ENCODE measurements at regions not wholly inside any gene's neighbourhood (a gene's known extent, or its start where the extent isn't known, plus 50 kb on each side); places are given as distances from the start of the nearest gene placed in this dataset.

DNA sequence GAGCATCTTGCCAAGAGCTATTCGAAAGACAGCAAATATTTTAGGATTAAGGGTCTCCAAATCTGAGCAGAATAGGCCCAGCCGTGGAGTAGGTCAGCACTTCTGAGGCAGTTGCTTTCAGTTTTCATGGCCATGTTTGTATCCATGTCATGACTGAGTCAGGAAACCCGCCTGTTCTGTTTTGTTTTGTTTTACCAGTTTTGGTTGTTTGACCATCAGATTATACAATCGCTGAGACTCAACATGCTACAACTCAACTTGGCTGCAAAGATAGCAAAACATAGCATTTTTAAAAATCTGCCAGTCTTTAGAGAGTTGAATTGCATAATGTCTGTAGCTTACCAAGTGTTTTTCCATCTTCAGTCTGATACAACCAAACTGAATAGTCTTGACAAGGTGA lies 185.1 kb upstream of the ZNF462 start:
- intact Hi-C loops (cut with micrococcal nuclease; ENCODE audit: unreplicated experiment) = no loop called here
- CTCF ChIA-PET = no interaction called here
- no peaks in the 10 kb centered on the region for H3K4me1 Mint-ChIP-seq (ENCODE audit: low read depth, unreplicated experiment)
- no peak overlapping the region for H3K27ac Mint-ChIP-seq (ENCODE audit: unreplicated experiment)
- TF ChIP-seq, protein P1, sequence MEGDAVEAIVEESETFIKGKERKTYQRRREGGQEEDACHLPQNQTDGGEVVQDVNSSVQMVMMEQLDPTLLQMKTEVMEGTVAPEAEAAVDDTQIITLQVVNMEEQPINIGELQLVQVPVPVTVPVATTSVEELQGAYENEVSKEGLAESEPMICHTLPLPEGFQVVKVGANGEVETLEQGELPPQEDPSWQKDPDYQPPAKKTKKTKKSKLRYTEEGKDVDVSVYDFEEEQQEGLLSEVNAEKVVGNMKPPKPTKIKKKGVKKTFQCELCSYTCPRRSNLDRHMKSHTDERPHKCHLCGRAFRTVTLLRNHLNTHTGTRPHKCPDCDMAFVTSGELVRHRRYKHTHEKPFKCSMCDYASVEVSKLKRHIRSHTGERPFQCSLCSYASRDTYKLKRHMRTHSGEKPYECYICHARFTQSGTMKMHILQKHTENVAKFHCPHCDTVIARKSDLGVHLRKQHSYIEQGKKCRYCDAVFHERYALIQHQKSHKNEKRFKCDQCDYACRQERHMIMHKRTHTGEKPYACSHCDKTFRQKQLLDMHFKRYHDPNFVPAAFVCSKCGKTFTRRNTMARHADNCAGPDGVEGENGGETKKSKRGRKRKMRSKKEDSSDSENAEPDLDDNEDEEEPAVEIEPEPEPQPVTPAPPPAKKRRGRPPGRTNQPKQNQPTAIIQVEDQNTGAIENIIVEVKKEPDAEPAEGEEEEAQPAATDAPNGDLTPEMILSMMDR (IDR thresholded peaks at IDR 0.05; ENCODE audit: unreplicated experiment) = no peak
- DNase-seq = no peak
- no peaks in the 10 kb centered on the region for H3K9me3 Mint-ChIP-seq (ENCODE audit: low read depth, unreplicated experiment)
- no peaks in the 10 kb centered on the region for H3K36me3 Mint-ChIP-seq (ENCODE audit: insufficient read depth, unreplicated experiment)
- H3K27me3 Mint-ChIP-seq (ENCODE audit: unreplicated experiment) = no peaks in the 10 kb centered on the region
- BruUV-seq (replicated peaks) = no TSS peak
- no peak overlapping the region for H3K4me3 Mint-ChIP-seq (ENCODE audit: low read depth, unreplicated experiment)

- no peak overlapping the region for H3K4me3 Mint-ChIP-seq (ENCODE audit: low read depth, unreplicated experiment)
Measured at GRCh38 chr9:106678273-106678672, 184.7 kb upstream of the ZNF462 start.

GRCh38 chr9:106682420-106682819 lies 180.5 kb upstream of the ZNF462 start:
- no peak for DNase-seq
- TF ChIP-seq, protein P1 (IDR thresholded peaks at IDR 0.05; ENCODE audit: unreplicated experiment) = no peak

More at GRCh38 chr9:106678273-106678672, 184.7 kb upstream of the ZNF462 start:
- no peak for DNase-seq
- no peaks in the 10 kb centered on the region for H3K36me3 Mint-ChIP-seq (ENCODE audit: insufficient read depth, unreplicated experiment)
- TF ChIP-seq, protein P1 (IDR thresholded peaks at IDR 0.05; ENCODE audit: unreplicated experiment) = no peak
- intact Hi-C loops (cut with micrococcal nuclease; ENCODE audit: unreplicated experiment) = no loop called here
- CTCF ChIA-PET = no interaction called here
- no peaks in the 10 kb centered on the region for H3K4me1 Mint-ChIP-seq (ENCODE audit: low read depth, unreplicated experiment)
- H3K27me3 Mint-ChIP-seq (ENCODE audit: unreplicated experiment) = no peaks in the 10 kb centered on the region
- H3K9me3 Mint-ChIP-seq (ENCODE audit: low read depth, unreplicated experiment) = no peaks in the 10 kb centered on the region
- no peak overlapping the region for H3K27ac Mint-ChIP-seq (ENCODE audit: unreplicated experiment)
- BruUV-seq (replicated peaks) = no TSS peak

DNA sequence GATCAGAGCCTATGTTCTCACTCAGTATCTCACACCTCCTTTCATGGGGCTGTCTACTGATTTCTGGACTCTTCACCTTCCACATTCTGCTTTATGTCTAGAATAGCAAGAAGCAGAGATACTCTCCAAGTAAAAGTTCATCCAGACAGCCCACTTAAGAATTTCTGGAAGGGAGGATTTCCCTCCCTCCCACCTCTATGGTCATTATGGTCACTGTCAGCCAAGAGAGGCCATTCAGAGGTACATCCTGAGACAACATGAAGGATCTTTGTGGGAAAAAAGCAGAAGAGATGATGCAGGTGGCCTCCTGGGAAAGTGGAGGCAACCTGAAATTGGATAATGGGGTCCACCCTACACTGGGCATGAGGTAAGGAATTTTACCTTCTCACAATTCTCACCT lies 179.5 kb upstream of the ZNF462 start:
- Mint-ChIP-seq H3K36me3 (ENCODE audit: insufficient read depth, unreplicated experiment) (no peaks in the 10 kb centered on the region), H3K9me3 (ENCODE audit: low read depth, unreplicated experiment) (no peaks in the 10 kb centered on the region), H3K27ac (ENCODE audit: unreplicated experiment) (no peak overlapping the region), H3K4me3 (ENCODE audit: low read depth, unreplicated experiment) (no peak overlapping the region), H3K4me1 (ENCODE audit: low read depth, unreplicated experiment) (no peaks in the 10 kb centered on the region), H3K27me3 (ENCODE audit: unreplicated experiment) (no peaks in the 10 kb centered on the region)
- TF ChIP-seq, protein P1 (IDR thresholded peaks at IDR 0.05; ENCODE audit: unreplicated experiment) = no peak
- no TSS peak for BruUV-seq (replicated peaks)
- DNase-seq = no peak
- CTCF ChIA-PET = no interaction called here
- intact Hi-C loops (cut with micrococcal nuclease; ENCODE audit: unreplicated experiment) = no loop called here

More at GRCh38 chr9:106682420-106682819, 180.5 kb upstream of the ZNF462 start:
- intact Hi-C loops (cut with micrococcal nuclease; ENCODE audit: unreplicated experiment) = no loop called here
- Mint-ChIP-seq H3K9me3 (ENCODE audit: low read depth, unreplicated experiment) (no peaks in the 10 kb centered on the region), H3K27me3 (ENCODE audit: unreplicated experiment) (no peaks in the 10 kb centered on the region), H3K4me1 (ENCODE audit: low read depth, unreplicated experiment) (no peaks in the 10 kb centered on the region), H3K36me3 (ENCODE audit: insufficient read depth, unreplicated experiment) (no peaks in the 10 kb centered on the region), H3K27ac (ENCODE audit: unreplicated experiment) (no peak overlapping the region), H3K4me3 (ENCODE audit: low read depth, unreplicated experiment) (no peak overlapping the region)
- CTCF ChIA-PET = no interaction called here
- no TSS peak for BruUV-seq (replicated peaks)
